Peyer's patch (tissue), 4 donors: ENCODE measurements at regions not wholly inside any gene's neighbourhood (a gene's known extent, or its start where the extent isn't known, plus 50 kb on each side); places are given as distances from the start of the nearest gene placed in this dataset.

Experiments used
- DNase-seq, 3 donors: peaks; one replicate each; pipeline ENCODE4 v3.0.0-alpha.2; 2017 to 2019
- H3K27ac ChIP-seq, 4 donors: fragments of 200-600 bp; sonication (generic); one replicate each; pipeline ENCODE4 v1.5.1; 2016 to 2019
- H3K27me3 ChIP-seq, 2 donors: fragments of 200-600 bp; sonication (generic); one replicate each; pipeline ENCODE4 v1.5.1; 2019
- H3K36me3 ChIP-seq, 3 donors: fragments of 200-600 bp; sonication (generic); one replicate each; pipeline ENCODE4 v1.5.1; 2016 to 2019
- H3K4me1 ChIP-seq, 4 donors: fragments of 200-600 bp; sonication (generic); one replicate each; pipeline ENCODE4 v1.5.1; 2016 to 2019
- H3K4me3 ChIP-seq, 4 donors: fragments of 200-600 bp; sonication (generic); 1 replicate in 3 of 4; 2 replicates in 1 of 4; pipeline ENCODE4 v1.5.1; 2016 to 2019; ENCODE audit warnings: mild to moderate bottlenecking in 1 of 4
- H3K9me3 ChIP-seq, 4 donors: fragments of 200-600 bp; sonication (generic); one replicate each; pipeline ENCODE4 v1.5.1; 2016 to 2019; ENCODE audit warnings: mild to moderate bottlenecking in 1 of 4
- POLR2A ChIP-seq, 2 donors: fragments of 450-650 bp; IDR thresholded peaks; one replicate each; pipeline ENCODE4 v1.5.1; 2017; ENCODE audit warnings: antibody characterized with exemption in 2 of 2, mild to moderate bottlenecking in 2 of 2, moderate library complexity in 2 of 2
- TF ChIP-seq, protein P1 (sequence below), 6 experiments: fragments of 450-650 bp in 4 of 6; fragments of 200-600 bp in 2 of 6; sonication (generic) in 1 of 6; IDR thresholded peaks; one replicate each; pipeline ENCODE4 v1.5.1; 2017 to 2019; ENCODE audit warnings: antibody characterized with exemption in 6 of 6, mild to moderate bottlenecking in 3 of 6, moderate library complexity in 1 of 6

DNA sequence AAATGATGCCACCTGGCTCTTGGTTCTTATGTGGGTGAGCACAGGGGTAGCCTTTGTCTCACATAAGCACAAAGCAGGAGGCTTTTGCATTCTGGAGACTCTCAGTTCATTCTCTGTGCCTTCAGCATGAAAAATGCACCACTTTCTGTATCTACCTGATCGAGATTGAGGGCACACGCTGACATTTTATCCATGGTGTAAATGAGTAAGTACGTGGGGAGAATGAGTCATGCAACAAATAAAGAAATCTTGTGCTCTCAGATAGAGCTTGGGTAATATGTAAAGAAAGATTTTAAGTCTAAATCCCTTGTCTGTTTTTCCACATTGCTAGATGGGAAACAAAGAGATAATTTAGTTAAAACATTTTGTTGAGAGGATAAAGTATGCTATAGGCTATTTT is 607.2 kb upstream of the WWC1 start:
- H3K27me3 ChIP-seq = no peaks in the 10 kb centered on the region
- no peak overlapping the region for H3K27ac ChIP-seq
- H3K4me3 ChIP-seq = no peak overlapping the region
- no peaks in the 10 kb centered on the region for H3K9me3 ChIP-seq
- no peak for DNase-seq
- H3K36me3 ChIP-seq = no peaks in the 10 kb centered on the region
- no peaks in the 10 kb centered on the region for H3K4me1 ChIP-seq
- TF ChIP-seq POLR2A (IDR thresholded peaks at IDR 0.05) = no peak
- TF ChIP-seq, protein P1, sequence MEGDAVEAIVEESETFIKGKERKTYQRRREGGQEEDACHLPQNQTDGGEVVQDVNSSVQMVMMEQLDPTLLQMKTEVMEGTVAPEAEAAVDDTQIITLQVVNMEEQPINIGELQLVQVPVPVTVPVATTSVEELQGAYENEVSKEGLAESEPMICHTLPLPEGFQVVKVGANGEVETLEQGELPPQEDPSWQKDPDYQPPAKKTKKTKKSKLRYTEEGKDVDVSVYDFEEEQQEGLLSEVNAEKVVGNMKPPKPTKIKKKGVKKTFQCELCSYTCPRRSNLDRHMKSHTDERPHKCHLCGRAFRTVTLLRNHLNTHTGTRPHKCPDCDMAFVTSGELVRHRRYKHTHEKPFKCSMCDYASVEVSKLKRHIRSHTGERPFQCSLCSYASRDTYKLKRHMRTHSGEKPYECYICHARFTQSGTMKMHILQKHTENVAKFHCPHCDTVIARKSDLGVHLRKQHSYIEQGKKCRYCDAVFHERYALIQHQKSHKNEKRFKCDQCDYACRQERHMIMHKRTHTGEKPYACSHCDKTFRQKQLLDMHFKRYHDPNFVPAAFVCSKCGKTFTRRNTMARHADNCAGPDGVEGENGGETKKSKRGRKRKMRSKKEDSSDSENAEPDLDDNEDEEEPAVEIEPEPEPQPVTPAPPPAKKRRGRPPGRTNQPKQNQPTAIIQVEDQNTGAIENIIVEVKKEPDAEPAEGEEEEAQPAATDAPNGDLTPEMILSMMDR (IDR thresholded peaks at IDR 0.05) = no peak

DNA sequence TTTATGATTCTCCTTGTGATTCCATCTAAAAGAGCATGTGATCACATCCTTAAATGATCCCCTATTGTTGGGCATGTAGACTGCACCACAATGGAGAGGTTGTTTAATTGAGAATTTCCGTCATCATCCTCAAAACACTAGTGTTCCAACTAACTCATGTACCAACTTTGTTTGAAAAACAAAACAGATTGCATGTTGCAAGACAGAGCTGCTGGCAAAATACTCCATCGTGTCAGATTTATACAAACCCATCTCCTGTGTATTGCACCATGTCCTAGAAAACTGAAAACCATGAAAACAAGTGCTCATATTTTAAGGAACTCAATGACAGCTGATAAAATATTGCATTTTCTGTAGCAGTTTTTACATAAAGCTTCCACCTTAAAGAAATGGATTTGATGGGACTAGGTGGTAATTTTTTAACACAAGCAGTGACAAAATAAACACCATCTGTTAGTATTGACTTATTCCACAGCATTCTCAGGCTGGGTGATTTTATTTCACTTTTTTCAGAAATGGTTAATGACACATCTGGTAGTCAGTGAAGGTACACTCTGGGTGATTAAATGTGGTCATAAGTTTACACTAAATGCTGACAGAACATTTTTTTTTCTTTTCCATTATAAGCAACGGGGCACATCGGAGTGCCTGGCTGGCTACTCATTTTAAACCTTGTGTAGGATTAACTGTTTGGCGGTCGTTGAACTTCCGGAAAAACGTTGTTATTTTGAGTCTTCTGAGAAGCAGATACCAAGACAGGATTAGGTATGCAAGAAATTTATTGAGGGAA is 602.9 kb upstream of the WWC1 start:
- TF ChIP-seq POLR2A (IDR thresholded peaks at IDR 0.05) = no peak
- TF ChIP-seq, protein P1 (IDR thresholded peaks at IDR 0.05) = no peak
- Histone ChIP-seq H3K4me3 (no peak overlapping the region), H3K36me3 (no peaks in the 10 kb centered on the region), H3K27ac (no peak overlapping the region), H3K4me1 (no peaks in the 10 kb centered on the region), H3K9me3 (no peaks in the 10 kb centered on the region), H3K27me3 (no peaks in the 10 kb centered on the region)
- no peak for DNase-seq

DNA sequence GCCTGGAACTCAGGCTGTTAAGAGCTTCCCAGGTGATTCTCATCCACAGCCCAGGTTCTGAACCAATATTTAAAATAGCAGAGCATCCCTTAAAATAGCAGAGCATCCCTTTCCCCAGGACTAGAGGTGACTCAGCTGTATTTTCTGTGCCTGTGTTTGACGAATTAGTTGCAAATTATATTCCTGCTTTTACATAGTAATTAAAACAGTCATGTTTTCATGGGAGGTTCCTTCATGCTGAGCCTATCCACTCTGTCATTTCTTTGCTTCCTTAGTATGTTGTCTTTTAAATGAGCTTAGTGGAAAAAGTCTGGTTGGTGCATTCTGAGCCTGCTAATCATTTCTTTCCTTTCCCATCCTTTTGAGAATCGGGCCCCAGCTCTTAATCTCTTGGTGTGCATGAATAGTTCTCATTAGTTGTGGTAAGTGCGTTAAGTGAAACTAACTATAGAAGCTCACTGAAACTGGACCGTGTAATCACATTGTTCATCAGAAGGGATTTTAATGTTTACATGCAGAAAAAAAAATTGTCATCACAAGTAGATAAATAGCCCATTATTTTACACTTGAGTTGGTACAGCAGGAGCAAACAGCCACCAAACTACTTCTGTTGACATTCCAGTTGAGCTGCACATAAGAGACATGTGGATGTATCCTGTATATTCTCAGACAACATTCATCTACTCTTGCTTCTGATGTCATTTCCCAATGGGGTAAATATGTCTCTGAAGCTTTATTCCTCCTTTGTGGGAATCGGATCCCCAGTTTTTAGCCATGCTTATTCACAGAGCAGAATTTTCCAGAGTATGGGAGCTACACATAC is 596.9 kb upstream of the WWC1 start:
- Histone ChIP-seq H3K27ac (no peak overlapping the region), H3K27me3 (no peaks in the 10 kb centered on the region), H3K36me3 (no peaks in the 10 kb centered on the region), H3K9me3 (no peaks in the 10 kb centered on the region), H3K4me1 (no peaks in the 10 kb centered on the region), H3K4me3 (no peak overlapping the region)
- TF ChIP-seq, protein P1 (IDR thresholded peaks at IDR 0.05) = no peak
- TF ChIP-seq POLR2A (IDR thresholded peaks at IDR 0.05) = no peak
- DNase-seq = no peak

DNA sequence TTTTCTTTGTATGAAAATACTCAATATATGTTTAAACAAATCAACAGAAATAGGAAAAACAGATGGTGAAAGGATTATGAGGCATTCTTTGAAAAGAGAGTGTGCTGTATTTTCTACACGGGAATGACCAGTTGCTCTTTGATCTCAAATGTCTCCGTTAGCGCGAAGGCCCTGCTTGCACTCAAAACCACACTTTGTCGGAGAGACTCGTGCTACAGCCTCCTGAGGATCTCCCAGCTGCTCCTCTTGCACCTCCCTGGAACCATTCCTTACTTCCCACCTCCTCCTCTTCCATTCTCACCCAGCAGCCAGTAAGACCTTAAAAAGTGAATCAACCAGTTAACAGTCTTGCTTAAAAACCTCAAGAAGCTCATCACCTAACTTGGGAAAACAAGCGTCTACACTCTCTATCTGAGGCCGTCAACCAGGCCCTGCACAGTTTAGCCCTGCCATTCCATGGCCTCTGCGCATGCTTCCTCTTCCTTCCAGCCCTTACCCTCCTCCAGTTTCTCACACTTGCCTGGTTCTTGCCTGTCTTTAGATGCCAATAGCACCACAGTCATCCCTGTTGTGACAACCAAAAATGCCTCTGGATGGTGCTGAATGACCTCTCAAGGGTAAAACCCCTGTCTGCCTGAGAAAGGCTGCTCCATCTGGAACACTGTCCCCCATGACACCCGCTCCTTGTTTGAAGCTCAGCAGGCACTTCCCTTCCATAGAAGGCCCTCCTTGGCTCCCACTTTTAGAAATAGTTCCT is 594.7 kb upstream of the WWC1 start:
- Histone ChIP-seq H3K36me3 (no peaks in the 10 kb centered on the region), H3K4me1 (no peaks in the 10 kb centered on the region), H3K27me3 (no peaks in the 10 kb centered on the region), H3K27ac (no peak overlapping the region), H3K9me3 (no peaks in the 10 kb centered on the region), H3K4me3 (no peak overlapping the region)
- TF ChIP-seq, protein P1 (IDR thresholded peaks at IDR 0.05) = no peak
- no peak for TF ChIP-seq POLR2A (IDR thresholded peaks at IDR 0.05)
- DNase-seq = no peak

DNA sequence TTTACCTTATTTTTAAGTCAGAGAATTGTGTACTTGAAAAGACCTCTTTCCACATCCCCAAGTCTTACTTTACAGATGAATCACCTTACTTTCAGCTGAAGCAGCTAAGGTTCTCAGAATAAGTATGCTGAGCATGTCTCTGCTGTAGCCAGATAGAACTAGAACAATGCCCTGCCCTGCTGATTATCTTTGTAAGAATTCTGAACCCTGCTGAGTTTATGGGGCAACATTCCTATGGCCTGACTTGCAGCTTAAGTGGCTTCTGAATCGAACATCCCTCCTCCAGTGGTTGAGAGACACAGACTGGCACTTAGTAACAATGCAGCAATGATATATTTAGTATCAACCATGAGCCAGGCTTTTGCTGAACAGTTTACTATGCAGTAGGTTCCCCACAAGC is 592.0 kb upstream of the WWC1 start:
- no peak for DNase-seq
- H3K4me3 ChIP-seq = no peak overlapping the region
- no peak for TF ChIP-seq POLR2A (IDR thresholded peaks at IDR 0.05)
- TF ChIP-seq, protein P1 (IDR thresholded peaks at IDR 0.05) = no peak

More for the DNA sequence above, 592.0 kb upstream of the WWC1 start:
- Histone ChIP-seq H3K9me3 (no peaks in the 10 kb centered on the region), H3K4me1 (no peaks in the 10 kb centered on the region), H3K27ac (no peak overlapping the region), H3K36me3 (no peaks in the 10 kb centered on the region), H3K27me3 (no peaks in the 10 kb centered on the region)
